Fibroblast of upper back skin (primary cell): ENCODE measurements at regions not wholly inside any gene's neighbourhood (a gene's known extent, or its start where the extent isn't known, plus 50 kb on each side); places are given as distances from the start of the nearest gene placed in this dataset.
"Not testable (repeated sequence)": the region's sequence is repeated elsewhere in the genome, so short reads cannot be mapped to it uniquely, and the experiment has no call there.

Experiments
- DNase-seq: peaks from one replicate; pipeline ENCODE4 v3.0.0-alpha.2; 2013

DNA sequence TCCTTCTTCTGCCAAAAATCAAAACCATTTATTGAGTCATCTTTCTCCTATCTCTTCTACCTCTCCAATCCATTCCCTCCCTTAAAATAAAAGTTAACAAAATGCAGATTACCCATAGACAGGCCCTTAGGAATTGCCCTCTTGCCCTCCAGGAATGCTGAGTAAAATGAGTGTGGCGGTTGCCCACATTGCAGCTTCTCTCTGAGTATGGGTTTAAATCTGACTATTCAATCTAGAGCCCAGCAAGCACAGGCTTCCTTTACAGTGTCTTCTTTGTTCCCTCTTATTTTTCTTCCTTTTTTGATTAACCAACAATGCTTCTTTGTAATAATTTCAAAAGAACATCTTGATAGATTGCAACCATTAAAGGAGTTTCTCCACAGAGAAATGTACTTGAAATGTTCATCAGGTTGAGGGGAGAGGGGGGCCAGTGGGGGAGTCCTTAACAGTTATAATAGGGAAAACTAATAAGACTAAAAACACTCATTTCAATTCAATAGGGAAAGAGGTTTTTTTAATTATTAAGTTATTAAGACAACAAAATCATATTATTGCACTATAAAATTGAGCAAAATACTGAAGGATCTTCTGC, 135.3 kb upstream of the LMCD1 start:
- DNase-seq, result peak; percentile 7

DNA sequence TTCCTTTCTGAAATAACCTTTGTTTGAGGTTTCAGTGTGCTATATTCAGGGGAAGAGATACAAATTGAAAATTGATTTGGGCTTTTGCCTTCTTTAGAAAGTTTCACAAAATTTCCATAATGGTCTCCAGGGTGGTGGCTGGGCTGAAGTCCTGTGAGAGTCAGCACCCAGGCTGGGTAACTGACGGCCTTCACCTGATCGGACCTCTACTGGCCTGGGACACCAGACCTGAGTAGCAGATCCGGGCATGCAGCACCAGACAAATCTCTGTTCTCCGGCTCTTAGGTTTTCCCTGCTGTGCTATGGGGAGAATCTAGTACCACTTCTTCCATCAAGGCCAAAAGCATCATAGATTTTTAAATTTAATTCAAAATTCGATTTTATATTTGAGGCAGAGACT, 133.0 kb upstream of the LMCD1 start:
- no peak for DNase-seq

DNA sequence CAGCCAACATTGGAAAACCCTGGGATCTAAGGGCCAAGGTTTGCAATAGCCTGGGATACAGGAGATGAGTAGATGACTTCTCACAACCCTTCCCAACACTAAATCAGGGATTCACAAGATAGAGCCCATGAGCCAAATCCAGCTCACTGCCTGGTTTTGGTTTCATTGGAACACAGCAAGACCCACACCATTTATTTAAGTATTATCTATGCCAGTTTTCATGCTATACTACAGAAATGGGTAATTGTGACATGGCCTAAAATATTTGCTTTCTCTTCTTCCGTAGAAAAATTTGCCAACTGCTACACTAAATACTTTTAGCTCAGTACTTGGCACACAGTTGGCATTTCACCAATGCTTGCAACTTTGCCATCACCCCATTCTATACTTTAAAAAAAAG, 132.0 kb upstream of the LMCD1 start:
- DNase-seq, result no peak

DNA sequence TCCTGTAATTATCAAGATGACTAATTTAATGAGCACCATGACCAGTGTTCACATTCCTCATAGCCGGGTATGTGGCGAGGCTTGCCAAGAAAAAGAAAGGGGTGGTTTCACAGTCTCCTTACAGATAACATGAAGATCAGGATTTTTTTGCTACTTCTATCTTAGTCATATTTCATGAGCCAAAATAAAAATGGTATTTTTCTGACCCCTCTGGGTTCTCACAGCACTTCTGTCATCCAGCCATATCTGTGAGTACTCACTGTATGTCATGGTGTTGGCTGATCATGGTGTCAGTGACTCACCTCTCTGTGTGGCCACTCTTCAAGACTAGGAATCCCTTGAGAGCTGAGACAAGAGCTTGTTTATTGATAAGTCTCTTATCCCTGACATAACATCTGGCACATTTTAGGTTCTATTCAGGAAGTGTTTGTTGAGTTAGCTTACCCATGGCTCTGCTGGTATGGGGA, 130.5 kb upstream of the LMCD1 start:
- DNase-seq, result peak; percentile 88

DNA sequence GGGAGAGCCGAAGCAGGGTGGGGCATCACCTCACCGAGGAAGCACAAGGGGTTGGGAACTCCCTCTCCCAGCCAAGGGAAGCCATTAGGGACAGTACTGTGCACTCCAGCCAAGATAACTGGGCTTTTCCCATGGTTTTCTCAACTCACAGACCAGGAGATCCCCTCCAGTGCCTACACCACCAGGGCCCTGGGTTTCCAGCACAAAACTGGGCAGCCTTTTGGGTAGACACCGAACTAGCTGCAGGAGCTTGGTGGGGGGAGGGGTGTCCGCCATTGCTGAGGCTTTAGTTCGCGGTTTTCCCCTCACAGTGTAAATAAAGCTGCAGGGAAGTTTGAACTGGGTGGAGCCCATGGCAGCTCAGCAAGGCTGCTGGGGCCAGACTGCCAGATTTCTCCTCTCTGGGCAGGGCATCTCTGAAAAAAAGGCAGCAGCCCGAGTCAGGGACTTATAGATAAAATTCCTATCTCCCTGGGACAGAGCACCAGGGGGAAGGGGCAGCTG, 129.6 kb upstream of the LMCD1 start:
- no peak for DNase-seq

DNA sequence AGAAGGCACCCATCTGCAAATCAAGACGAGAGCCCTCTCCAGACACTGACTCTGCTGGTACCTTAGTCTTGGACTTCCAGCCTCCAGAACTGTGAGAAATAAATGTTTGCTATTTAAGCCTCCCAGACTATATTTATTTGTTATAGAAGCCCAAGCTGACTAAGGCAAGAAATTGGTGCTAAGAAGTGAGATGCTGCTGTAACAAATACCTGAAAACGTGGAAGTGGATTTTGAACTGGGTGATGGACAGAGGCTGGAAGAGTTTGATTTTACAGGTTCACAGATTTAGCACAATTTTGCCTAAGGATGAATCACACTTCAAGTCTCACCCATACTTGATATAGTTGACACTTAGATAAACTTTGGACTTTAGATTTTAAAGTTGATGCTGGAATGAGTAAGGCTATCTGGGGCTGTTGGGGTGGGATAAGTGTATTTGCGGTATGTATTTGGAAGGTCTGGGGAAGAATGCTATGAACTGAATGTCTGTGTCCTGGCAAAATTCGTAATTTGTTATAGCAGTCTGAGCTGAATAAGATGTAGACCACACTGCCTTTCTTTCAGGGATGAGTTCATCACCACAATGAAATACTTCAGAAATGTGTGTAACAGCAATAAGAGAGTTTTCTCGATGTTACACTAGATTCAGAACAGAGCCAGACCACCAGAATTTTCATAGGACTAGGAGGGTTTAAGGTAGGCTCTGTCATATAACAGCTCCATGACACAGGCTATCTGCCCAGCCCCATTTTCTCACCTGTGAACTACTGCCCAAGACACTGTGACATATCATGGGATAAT, 120.5 kb upstream of the LMCD1 start:
- peak; percentile 8 for DNase-seq

DNA sequence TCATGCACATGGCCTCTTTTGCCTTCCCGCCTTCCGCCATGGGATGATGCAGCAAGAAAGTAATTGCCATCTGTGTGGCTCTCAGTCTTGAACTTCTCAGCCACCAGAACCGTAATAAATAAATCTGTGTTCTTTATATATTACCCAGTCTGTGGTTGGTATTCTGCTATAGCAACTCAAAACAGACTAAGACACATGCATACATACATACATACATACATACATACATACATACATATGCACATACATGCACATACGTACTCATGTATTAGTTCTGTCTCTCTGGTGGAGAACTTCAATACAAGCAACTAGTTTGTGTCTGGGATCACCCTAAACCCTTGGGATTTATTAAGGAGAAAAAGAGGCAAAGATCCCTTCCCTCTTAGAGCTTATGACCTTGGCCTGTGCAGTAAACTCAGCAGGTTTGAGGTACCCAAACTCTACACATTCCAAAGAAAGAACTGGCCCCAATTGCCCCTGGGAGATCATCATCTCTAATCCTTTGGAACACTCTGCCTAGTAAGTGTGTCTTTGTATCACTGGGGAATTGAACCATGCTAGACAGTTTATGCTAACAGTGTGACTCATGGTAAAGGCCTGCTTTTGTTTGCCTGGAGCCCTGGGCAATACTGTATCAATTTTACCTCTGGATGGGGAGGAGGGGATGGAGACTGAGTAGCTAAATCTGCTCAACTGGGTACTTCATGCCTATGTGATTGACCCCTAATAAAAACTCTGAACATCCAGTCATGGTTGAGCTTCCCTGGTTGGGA, 115.6 kb upstream of the LMCD1 start:
- peak; percentile 36 for DNase-seq

DNA sequence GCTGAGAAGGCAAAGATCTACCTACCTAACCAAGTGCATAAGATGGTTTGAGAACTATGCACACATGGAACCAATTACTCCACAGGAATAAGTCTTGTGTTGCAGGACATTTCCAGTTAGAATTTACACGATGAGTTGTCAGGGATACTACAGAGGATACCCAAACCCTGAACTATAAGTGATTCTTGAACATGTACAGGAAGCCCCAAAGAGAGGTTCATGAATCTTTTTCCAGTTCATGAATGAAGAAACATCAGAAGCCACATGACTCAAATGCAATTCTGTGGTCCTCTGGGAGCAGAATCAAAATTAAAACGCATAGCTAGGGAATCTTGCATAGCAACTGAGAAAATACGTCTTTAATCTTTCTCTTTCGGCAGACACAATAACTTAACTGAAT, 114.1 kb upstream of the LMCD1 start:
- DNase-seq, result peak; percentile 43

DNA sequence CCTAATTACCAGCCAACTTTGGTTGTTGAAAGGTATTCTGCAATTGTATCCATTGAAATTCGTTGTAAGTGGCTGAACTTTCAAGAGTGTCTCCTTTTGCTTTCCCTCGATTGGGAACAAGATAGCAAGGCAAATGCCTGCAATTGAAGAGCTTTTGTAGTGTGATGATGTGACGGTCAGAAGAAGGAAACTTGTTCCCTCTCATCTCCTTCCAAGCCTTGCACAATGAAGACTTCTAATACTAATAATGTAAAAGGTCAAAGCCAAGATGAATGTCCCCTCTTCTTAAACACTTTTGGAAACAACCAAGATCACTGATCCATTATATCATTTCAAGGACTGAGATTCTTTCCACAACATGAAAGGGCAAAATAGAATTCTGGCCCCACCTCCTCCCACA, 101.9 kb upstream of the LMCD1 start:
- DNase-seq, result no peak

DNA sequence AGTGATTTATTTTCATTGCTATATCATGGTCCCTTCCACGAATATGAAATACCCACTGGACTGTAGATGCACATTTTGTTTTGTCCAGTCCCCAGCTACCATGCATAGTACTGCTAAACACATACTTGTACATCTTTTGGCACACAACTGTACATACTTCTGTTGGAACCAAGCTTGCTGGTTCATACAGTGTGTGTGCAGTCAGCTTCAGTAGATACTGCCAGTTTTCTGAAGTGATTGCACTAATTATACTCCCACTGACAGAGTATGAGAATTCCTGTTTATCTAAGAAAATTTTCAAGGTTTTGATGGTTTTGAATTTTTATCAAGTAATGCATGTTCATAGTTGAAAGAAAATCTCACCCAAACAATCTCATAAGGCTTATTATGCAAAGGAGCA, 100.7 kb upstream of the LMCD1 start:
- DNase-seq, result no peak

DNA sequence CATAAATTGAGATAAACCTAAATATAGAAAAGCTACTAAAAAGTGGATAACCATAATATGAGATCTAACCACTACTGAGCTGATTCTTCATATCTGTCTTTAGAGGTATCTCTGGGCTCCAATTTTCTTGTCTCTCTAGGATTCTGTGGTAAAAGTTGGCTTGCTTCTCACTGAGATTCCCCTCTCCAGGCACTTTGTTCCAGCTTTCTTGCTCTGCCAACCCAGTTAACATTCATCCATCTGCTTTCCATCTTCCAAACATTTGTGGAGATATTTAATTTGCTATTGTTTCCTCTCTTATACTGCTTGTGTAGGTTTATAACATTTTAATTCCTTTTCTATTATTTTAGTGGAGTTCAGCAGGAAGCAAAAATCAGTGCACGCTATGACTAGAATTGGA, 97.6 kb upstream of the LMCD1 start:
- DNase-seq, result no peak

DNA sequence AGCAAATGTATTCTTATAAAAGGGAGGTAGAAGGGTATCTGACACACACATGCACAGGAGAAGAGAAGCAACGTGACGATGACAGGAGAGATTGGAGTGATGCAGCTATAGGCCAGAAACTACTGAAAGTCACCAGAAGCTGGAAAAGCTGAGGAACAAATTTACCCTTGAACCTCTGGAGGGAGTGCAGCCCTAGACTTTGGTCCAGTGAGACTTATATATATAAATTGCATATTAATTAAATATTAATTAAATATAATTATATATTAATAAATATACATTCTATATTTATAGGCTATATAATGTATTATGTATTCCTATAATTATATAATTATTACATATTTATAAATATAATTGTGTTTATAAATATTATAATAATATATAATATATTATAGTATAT, 96.5 kb upstream of the LMCD1 start:
- no peak for DNase-seq

DNA sequence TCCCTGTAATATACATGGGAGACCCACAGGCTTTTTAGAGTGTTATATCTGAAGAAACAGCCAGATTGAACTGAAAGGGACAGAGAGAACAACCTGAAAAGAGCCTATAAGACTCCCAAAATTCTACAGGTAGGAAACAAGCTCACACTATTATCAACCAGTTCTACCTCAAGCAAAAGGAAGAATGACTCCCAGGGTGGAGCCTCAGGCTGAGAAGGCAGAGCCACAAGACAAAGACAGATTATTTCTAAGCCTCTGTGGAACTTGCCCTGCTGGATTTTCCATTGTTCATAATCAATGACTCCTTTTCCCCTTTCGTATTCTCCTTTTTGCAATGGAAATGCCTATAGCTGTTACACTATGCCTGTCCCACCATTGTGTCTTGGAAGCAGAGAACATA, 95.1 kb upstream of the LMCD1 start:
- DNase-seq, result no peak

DNA sequence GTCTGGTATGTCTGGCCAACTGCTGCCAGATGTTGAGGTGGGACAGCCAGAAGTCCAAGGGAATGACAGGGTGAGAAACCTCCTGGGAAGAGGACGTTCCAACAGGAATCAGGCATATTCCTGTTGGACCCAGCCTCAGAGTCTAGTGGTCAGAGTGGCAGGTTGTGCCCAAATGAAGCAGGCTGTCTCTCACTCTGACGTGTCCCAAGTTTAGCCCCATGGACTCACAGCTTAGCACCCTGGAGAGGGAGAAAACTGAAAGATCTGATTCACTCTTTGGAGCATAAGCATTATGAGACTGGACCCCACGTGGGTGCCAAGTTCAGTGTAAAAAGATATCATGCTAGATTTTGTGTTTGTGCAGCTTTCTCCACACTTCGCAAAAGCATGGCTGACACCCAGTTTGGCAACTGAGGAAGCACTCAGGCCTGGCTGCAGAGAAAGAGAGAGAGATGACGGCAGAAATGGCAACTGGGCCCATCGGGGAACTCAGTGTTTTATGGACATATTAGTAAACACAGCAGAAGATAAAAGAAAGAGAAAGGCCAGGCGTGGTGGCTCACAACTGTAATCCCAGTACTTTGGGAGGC, 88.2 kb upstream of the LMCD1 start:
- DNase-seq, result no peak

DNA sequence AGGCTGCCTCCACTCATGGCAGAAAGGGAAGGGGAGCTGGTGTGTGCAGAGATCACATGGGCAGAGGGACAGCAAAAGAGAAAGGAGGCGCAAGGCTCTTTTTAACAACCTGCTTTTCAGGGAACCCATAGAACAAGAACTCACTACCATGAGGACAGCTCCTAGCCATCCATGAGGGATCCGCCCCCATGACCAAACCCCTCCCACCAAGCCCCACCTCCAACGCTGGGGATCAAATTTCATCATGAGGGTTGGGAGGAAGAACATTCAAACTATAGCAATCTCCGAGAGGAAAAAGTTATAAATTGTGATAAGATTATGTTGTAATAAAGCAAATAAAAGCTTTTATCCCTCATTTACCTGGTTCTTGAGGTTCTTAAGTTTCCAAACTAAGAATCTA, 84.7 kb upstream of the LMCD1 start:
- DNase-seq, result peak; percentile 33

DNA sequence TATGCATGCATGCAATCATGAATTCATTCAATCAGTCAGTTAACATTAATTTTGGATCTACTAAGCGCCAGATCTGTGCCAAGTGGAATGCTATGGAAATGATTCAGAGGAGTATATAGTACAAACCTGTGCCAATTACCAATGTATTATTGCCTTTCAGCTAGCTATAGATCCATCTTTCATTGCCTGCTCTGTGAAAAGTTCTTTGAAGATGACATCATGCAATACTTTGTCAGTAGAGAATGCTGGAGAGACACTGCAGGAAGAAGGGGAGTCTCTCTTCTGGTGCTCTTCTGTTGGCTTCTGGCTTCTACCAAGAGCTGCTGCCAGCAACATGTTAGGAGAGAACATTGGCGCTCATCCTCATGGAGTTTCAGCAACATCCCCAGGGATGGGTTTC, 81.0 kb upstream of the LMCD1 start:
- DNase-seq, result peak; percentile 74

DNA sequence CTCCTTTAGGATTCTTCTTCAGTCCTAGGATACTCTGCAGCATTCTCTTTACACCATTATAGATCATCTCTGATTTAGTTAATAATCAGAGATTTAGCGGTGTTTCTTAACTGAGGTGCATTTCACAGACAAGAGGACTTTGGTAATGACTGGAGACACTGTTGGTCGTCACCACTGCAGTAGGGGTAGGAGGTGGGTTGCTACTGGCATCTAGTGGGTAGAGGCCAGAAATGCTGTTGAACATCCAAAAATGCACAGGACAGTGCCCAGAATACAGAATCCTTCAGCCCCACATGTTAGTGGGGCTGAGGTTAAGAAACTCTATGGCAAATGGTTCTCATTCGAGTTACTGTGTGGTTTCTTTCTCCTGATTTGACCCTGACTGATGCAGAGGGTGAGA, 80.4 kb upstream of the LMCD1 start:
- peak; percentile 11 for DNase-seq

DNA sequence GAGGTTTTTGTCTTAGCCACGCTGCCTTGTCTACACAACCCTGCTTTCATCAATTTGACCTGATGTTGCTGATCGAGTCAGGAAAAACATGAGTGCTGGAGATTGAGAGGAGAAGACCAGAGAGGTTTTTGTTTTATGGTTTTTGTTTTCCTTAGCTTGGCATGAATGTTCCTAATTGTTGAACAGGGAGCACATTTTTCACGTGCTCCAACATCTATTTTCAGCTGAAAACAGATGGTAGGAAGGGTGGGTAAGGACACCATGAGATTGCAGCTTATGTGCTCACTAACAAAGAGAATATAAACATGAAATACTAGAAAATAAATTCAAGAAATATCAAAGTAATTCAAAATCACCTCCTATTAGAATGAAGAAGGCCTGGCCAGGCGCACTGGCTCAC, 79.9 kb upstream of the LMCD1 start:
- no peak for DNase-seq

DNA sequence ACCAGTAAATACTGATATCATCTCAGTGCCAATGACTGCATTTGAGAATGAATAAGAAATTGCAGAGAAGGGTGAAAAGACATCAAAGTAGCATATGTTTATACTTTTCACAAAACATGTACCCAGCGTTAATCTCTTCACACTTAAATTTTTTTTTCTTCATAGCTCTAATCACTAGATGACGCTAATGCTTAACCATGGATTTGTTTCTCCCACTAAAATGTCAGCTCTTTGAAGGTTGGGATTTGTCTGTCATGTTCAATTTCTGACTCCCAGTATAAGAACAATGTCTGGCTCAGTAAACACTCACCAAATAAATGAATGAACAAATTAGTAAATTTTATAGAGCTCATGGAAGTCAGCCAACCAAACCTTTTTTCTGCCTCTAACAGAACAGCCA, 78.3 kb upstream of the LMCD1 start:
- DNase-seq, result no peak

DNA sequence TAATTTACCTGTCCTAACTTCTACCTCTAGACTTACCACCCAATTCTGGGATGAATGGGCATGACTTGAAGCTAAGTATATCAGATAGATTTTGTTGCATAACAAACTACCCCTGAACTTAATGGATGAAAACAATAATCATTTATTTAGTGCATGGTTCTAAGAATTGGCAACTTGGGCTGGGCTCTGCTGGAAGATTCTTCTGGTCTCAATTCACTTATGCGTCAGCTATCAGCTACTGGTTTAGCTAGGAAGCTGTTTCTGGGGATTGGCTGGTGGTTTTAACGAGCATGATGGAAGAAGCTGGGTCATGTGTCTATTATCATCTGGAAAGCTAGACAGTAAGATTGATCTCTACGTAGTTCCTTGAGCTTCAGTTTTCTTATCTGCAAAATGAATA, 77.3 kb upstream of the LMCD1 start:
- DNase-seq, result no peak

DNA sequence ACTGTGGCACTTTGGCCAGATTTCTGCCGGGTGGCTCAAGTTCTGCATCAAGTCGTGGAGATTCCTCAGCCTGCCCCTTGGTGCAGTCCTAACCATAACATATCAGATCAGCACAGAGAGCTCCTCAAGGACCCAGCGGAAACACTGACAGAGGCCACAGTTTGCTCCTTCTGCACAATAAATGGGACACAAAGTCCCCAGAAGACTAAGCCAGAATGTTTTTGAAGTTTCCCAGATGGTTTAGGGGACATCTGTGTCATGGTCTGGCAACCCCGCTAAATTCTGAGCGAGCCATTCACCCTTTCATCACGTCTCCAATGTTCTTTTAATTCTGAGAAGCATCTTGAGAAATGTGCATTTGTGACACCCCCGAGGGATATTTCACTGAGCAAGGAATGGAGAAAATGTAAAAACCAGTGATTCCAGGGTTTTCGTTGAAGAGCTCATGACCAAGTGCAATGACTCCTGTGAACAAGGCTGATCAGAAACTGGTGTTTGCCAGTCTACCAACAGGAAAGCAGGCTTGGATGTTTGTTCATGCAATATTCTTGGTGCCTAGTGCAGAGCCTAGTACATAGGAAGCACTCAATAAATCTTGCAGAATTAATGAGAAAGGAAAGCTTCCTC, 64.8 kb upstream of the LMCD1 start:
- DNase-seq, result no peak

DNA sequence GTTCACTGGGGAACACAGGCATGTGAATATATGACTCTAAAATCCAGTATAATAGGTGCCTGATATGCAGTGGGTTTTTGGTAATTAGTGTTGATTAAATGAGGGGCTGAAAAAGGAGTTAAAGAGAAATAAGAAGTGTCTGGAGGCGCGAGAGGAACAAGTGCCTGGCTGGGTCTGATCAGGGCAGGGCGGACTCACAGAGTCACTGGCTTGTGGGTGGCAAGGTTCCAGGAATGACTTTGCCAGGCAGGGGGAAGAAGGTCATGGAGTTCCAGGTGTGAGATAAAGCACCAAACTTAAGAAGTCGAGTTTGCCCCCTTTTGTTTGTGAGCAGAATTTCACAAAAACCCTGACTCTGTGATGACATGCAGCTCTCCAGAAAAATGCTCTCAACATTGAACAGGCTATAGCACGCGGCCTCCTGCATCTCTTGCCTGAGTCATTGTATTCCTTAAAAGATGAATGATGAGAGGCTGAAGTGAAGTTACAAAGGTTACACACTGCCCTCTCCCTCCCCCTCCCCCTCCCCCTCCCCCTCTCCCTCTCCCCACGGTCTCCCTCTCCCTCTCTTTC, 63.0 kb upstream of the LMCD1 start:
- no peak for DNase-seq

DNA sequence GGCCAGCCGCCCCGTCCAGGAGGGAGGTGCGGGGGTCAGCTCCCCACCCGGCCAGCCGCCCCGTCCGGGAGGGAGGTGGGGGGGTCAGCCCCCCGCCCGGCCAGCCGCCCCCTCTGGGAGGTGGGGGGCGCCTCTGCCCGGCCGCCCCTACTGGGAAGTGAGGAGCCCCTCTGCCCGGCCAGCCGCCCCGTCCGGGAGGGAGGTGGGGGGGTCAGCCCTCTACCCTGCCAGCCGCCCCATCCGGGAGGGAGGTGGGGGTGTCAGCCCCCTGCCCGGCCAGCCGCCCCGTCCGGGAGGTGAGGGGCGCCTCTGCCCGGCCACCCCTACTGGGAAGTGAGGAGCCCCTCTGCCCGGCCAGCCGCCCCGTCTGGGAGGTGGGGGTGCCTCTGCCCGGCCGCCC, 61.5 kb upstream of the LMCD1 start:
- not testable (repeated sequence) for DNase-seq
